Right lobe of liver (tissue), 6 donors: ENCODE measurements at regions not wholly inside any gene's neighbourhood (a gene's known extent, or its start where the extent isn't known, plus 50 kb on each side); places are given as distances from the start of the nearest gene placed in this dataset.
"Not testable (repeated sequence)": the region's sequence is repeated elsewhere in the genome, so short reads cannot be mapped to it uniquely, and the experiment has no call there.

Experiments used
- ATAC-seq, 4 donors: fragments of 200-7000 bp; cut with Tn5 transposase; one replicate each; pipeline ENCODE4 v1.9.1; 2020; ENCODE audit warnings: mild to moderate bottlenecking in 4 of 4, moderate library complexity in 4 of 4
- DNase-seq, 3 donors: peaks; one replicate each; pipeline ENCODE4 v3.0.0-alpha.2; 2020
- H3K27ac ChIP-seq, 3 donors: fragments of 200-600 bp; one replicate each; pipeline ENCODE4 v1.8.0; 2022
- H3K27me3 ChIP-seq, 2 donors: fragments of 200-600 bp; one replicate each; pipeline ENCODE4 v1.8.0; 2022
- H3K36me3 ChIP-seq, 4 donors: fragments of 200-600 bp; sonication (generic) in 1 of 4; one replicate each; pipeline versions ENCODE4 v1.5.1 to v1.8.0; 2017 to 2022; ENCODE audit warnings: control low read depth in 1 of 4
- H3K4me1 ChIP-seq, 4 donors: fragments of 200-600 bp; sonication (generic) in 1 of 4; one replicate each; pipeline versions ENCODE4 v1.5.1 to v1.8.0; 2017 to 2022; ENCODE audit warnings: control low read depth in 1 of 4
- H3K4me3 ChIP-seq, 3 donors: fragments of 200-600 bp; one replicate each; pipeline ENCODE4 v1.8.0; 2022
- H3K9me3 ChIP-seq, 4 donors: fragments of 200-600 bp; sonication (generic) in 1 of 4; one replicate each; pipeline versions ENCODE4 v1.5.1 to v1.8.0; 2017 to 2022; ENCODE audit warnings: control low read depth in 1 of 4
- CTCF ChIP-seq, 4 donors: fragments of 200-600 bp in 3 of 4; fragments of 450-650 bp in 1 of 4; IDR thresholded peaks; one replicate each; pipeline versions ENCODE4 v1.5.1 to v1.8.0; 2016 to 2022; ENCODE audit warnings: antibody characterized with exemption in 4 of 4, mild to moderate bottlenecking in 2 of 4
- POLR2A ChIP-seq: fragments of 450-650 bp; IDR thresholded peaks from one replicate; pipeline ENCODE4 v1.6.1; 2017; ENCODE audit warnings: antibody characterized with exemption, mild to moderate bottlenecking
- WGBS: methylation state at CpG from one replicate; pipeline ENCODE4 v1.1.6; 2018; ENCODE audit warnings: low coverage, low lambda C conversion rate; ENCODE audit not compliant: insufficient coverage; ENCODE audit errors: missing lambda C conversion rate; 5-methylcytosine and 5-hydroxymethylcytosine counted together
- intact Hi-C, 2 donors: fragments of 100-400 bp; cut with DNase I; formaldehyde crosslinking; loops; one replicate each; pipeline versions ENCODE4 v1.11.2 to v1.14.1; 2022
- donor health status: DM: no; HTN: yes; CAD: no.
- donor health status: DM: no; HTN: no; CAD: no.
- donor health status: DM: no; HTN: no; CAD: no.
- donor health status: DM: no; HTN: yes; CAD: no.
- donor health status: DM: no; HTN: yes; CAD: no.

DNA sequence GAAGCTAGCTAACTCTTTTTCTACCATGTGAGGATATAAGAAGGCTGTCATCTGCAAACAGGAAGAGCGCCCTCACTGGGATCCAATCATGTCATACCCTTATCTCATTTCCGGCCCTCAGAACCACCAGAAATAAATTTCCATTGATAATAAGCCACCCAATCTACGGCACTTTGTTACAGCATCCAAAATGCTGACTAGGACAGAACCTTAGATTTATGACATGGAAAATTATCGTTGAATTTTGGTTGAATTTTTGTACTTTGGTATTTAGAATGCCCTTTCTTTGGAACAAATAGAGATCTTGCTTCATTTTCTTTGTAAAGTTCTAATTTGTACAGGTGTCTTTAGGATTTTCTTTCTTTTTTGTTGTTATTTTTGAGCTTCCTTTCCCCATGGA is 53.3 kb upstream of the CYLC2 start:
- H3K27me3 ChIP-seq: no peaks in the 10 kb centered on the region
- H3K36me3 ChIP-seq: no peaks in the 10 kb centered on the region
- 55% methylated on average over 4 of the region's 4 CpGs for WGBS
- no peak overlapping the region for H3K4me3 ChIP-seq
- H3K9me3 ChIP-seq: no peaks in the 10 kb centered on the region
- DNase-seq: no peak
- no peak for ATAC-seq
- H3K4me1 ChIP-seq: no peaks in the 10 kb centered on the region
- TF ChIP-seq POLR2A (no peak), CTCF (IDR thresholded peaks at IDR 0.05) (no peak)
- intact Hi-C loops: no loop called here
- no peak overlapping the region for H3K27ac ChIP-seq

- DNase-seq (no peak), ATAC-seq (no peak)
- Histone ChIP-seq H3K4me3 (no peak overlapping the region), H3K4me1 (no peaks in the 10 kb centered on the region), H3K36me3 (no peaks in the 10 kb centered on the region), H3K27ac (no peak overlapping the region), H3K9me3 (no peaks in the 10 kb centered on the region), H3K27me3 (peaks cover 0 to 5% of the 10 kb centered on the region in 2 donors)
- TF ChIP-seq CTCF (IDR thresholded peaks at IDR 0.05): no peak
- no peak for TF ChIP-seq POLR2A
- WGBS: 77% methylated on average over 1 of the region's 1 CpG
- intact Hi-C loops: no loop called here
These were observed 72.6 kb upstream of the CYLC2 start for GRCh38 chr9:102922526-102922925.

DNA sequence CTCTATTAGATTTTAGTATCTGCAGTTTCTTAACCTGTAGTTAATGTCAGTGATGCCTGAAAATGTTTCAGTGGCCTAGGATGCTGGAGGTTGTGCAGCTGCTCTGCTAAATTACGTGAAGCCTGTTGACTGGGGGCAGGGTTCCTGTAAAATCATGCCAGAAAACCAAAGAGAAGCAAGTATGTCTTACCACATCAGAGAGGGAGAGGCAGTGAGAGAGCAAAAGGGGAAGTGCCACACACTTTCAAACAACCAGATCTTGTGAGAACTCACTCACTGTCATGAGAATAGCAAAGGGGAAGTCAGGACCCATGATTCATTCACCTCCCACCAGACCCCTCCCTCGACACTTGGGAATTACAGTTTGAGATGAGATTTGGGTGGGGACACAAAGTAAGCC is 83.9 kb upstream of the CYLC2 start:
- no peaks in the 10 kb centered on the region for H3K4me1 ChIP-seq
- ATAC-seq (no peak), DNase-seq (no peak)
- no peaks in the 10 kb centered on the region for H3K9me3 ChIP-seq
- H3K27ac ChIP-seq: no peak overlapping the region
- WGBS: 16% methylated on average over 2 of the region's 2 CpGs
- no peaks in the 10 kb centered on the region for H3K36me3 ChIP-seq
- no peak overlapping the region for H3K4me3 ChIP-seq
- no peak for TF ChIP-seq CTCF (IDR thresholded peaks at IDR 0.05)
- TF ChIP-seq POLR2A: no peak
- intact Hi-C loops: no loop called here
- no peaks in the 10 kb centered on the region for H3K27me3 ChIP-seq

DNA sequence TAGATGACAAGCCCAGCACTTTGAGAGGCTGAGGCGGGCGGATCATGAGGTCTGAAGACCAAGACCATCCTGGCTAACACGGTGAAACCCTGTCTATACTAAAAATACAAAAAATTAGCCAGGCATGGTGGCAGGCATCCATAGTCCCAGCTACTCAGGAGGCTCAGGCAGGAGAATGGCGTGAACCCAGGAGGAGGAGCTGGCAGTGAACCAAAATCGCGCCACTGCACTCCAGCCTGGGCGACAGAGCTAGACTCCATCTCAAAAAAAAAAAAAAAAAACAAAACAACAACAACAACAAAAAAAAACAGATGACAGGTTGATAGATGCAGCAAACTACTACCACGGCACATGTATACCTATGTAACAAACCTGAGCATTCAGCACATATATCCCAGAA is 89.3 kb upstream of the CYLC2 start:
- DNase-seq, H3K36me3 ChIP-seq, intact Hi-C loops, H3K4me1 ChIP-seq, H3K4me3 ChIP-seq, H3K27ac ChIP-seq, H3K27me3 ChIP-seq, H3K9me3 ChIP-seq, ATAC-seq: not testable (repeated sequence)
- 67% methylated on average over 7 of the region's 8 CpGs for WGBS

DNA sequence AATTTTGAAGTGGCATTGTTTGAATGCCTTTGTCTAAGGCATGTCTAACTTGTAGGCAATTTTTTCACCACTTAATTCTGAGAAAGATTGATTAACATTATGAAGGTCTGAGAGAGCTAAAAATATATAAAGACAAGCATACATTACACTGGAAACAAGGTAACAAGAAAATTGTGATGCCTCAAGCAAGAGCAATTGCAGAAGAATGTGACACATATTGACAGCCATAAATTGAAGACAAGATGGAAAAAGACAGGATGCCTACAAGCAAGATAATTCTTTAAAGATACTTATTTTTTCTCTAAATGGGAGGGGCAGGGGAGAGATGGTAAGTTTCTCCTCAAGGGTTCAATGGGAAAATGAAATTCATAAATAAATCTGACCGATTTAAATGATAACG is 103.1 kb upstream of the CYLC2 start:
- Histone ChIP-seq H3K4me3 (no peak overlapping the region), H3K27me3 (no peaks in the 10 kb centered on the region), H3K9me3 (no peaks in the 10 kb centered on the region), H3K36me3 (no peaks in the 10 kb centered on the region), H3K4me1 (no peaks in the 10 kb centered on the region), H3K27ac (no peak overlapping the region)
- intact Hi-C loops: no loop called here
- ATAC-seq (no peak), DNase-seq (no peak)
- TF ChIP-seq POLR2A (no peak), CTCF (IDR thresholded peaks at IDR 0.05) (no peak)
- 78% methylated on average over 2 of the region's 2 CpGs for WGBS

DNA sequence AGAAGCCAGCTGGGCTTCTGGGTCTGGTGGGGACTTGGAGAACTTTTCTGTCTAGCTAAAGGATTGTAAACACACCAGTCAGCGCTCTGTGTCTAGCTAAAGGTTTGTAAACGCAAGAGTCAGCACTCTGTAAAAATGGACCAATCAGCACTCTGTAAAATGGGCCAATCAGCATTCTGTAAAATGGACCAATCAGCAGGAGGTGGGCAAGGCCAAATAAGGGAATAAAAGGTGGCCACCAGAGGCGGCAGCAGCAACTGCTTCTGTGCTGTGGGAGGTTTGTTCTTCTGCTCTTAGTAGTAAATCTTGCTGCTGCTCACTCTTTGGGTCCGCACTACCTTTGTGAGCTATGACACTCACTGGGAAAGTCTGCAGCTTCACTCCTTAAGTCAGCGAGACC is 106.4 kb upstream of the CYLC2 start:
- H3K4me1 ChIP-seq, H3K9me3 ChIP-seq, H3K36me3 ChIP-seq, DNase-seq, ATAC-seq, H3K27me3 ChIP-seq, H3K4me3 ChIP-seq, H3K27ac ChIP-seq, intact Hi-C loops: not testable (repeated sequence)
- 73% methylated on average over 5 of the region's 5 CpGs for WGBS
